H1 (cell line): ENCODE measurements at regions not wholly inside any gene's neighbourhood (a gene's known extent, or its start where the extent isn't known, plus 50 kb on each side); places are given as distances from the start of the nearest gene placed in this dataset.

Experiments
- TF ChIP-seq, protein P1 (sequence below): IDR thresholded peaks from 2 replicates; pipeline ENCODE4 v1.6.1; 2011; ENCODE audit warnings: low read length, improper control_type of control experiment
- TF ChIP-seq, protein P2 (sequence below): IDR thresholded peaks from 2 replicates; pipeline ENCODE4 v1.6.1; 2012; ENCODE audit warnings: inconsistent platforms

DNA sequence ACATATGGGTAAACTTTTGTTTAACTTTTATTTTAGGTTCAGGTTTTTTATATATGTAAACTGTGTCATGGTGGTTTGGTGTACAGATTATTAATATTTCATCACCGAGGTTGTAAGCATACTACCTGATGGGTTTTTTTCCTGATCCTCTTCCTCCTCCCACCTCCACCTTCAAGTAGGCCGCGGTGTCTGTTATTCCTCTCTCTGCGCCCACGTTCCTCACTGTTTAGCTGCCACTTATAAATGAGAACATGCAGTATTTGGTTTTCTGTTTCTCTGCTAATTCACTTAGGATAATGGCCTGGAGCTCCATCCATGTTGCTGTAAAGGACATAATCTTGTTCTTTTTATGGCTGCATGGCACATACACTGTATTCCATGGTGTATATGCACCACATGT lies 1000.0 kb upstream of the CELF2 start (continued):
- TF ChIP-seq, protein P1, sequence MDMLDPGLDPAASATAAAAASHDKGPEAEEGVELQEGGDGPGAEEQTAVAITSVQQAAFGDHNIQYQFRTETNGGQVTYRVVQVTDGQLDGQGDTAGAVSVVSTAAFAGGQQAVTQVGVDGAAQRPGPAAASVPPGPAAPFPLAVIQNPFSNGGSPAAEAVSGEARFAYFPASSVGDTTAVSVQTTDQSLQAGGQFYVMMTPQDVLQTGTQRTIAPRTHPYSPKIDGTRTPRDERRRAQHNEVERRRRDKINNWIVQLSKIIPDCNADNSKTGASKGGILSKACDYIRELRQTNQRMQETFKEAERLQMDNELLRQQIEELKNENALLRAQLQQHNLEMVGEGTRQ = no peak
- TF ChIP-seq, protein P2, sequence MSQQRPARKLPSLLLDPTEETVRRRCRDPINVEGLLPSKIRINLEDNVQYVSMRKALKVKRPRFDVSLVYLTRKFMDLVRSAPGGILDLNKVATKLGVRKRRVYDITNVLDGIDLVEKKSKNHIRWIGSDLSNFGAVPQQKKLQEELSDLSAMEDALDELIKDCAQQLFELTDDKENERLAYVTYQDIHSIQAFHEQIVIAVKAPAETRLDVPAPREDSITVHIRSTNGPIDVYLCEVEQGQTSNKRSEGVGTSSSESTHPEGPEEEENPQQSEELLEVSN = no peak
